GM12878 (cell line): ENCODE measurements at regions not wholly inside any gene's neighbourhood (a gene's known extent, or its start where the extent isn't known, plus 50 kb on each side); places are given as distances from the start of the nearest gene placed in this dataset.

Experiments used
- ATAC-seq: fragments of 200-7000 bp; cut with Tn5 transposase; 3 replicates; pipeline ENCODE4 v1.9.1; 2020; ENCODE audit warnings: mild to moderate bottlenecking, moderate library complexity
- BruUV-seq: library from RNA; stranded (reverse); fragments of 400-500 nt; replicated peaks from 2 replicates; lab custom pipeline; 2021; lab: Mats Ljungman, UMichigan
- CTCF ChIA-PET: fragments of 300-600 bp; sonication (Branson Sonifier 250); formaldehyde crosslinking; extraction: SDS; loops from one replicate; lab custom pipeline; 2021; ENCODE audit warnings: inconsistent platforms; lab: Yijun Ruan, JAX
- POLR2A ChIA-PET: fragments of 350-600 bp; formaldehyde crosslinking; extraction: SDS; loops from one replicate; lab custom pipeline; 2021; ENCODE audit warnings: inconsistent platforms; lab: Charles Lee
- RAD21 ChIA-PET: fragments of 300-600 bp; sonication (Branson Sonifier 250); formaldehyde crosslinking; loops from one replicate; lab custom pipeline; 2023; ENCODE audit warnings: antibody characterized with exemption; ENCODE audit not compliant: unreplicated experiment; lab: Charles Lee
- SMC1A ChIA-PET: fragments of 300-600 bp; sonication (Branson Sonifier 250); formaldehyde crosslinking; loops from one replicate; lab custom pipeline; 2023; ENCODE audit not compliant: unreplicated experiment, uncharacterized antibody; lab: Charles Lee
- DNase-seq: peaks from one replicate; pipeline ENCODE4 v3.0.0-alpha.2; 2011; ENCODE audit warnings: low read depth, low spot score
- FAIRE-seq: peaks from 3 replicates; lab custom pipeline; 2011; peaks lifted over from hg19 to GRCh38; lab: Jason Lieb, UNC
- H2AFZ ChIP-seq: 2 replicates; pipeline ENCODE4 v1.6.0; 2011; ENCODE audit warnings: low read depth, low read length, control low read depth; ENCODE audit not compliant: control insufficient read depth
- H3K27ac ChIP-seq: 2 replicates; pipeline ENCODE4 v1.5.1; 2011; ENCODE audit warnings: control low read depth; ENCODE audit not compliant: control insufficient read depth, insufficient read depth
- H3K27me3 ChIP-seq, 2 experiments: replicated peaks in 1 of 2; 2 replicates each; pipeline versions ENCODE4 v1.6.0 to v1.6.1; 2011; ENCODE audit warnings: low read length in 1 of 2; ENCODE audit not compliant: control insufficient read depth in 2 of 2, insufficient read depth in 2 of 2
- H3K36me3 ChIP-seq, 2 experiments: 2 replicates each; pipeline ENCODE4 v1.5.1; 2011; ENCODE audit warnings: low read length in 1 of 2; ENCODE audit not compliant: control insufficient read depth in 2 of 2, insufficient read depth in 2 of 2
- H3K4me1 ChIP-seq: 2 replicates; pipeline ENCODE4 v1.6.1; 2011; ENCODE audit warnings: mild to moderate bottlenecking, low read length, moderate library complexity, mixed read lengths; ENCODE audit not compliant: control insufficient read depth, insufficient read depth
- H3K4me2 ChIP-seq: 2 replicates; pipeline ENCODE4 v1.6.0; 2011; ENCODE audit warnings: control low read depth; ENCODE audit not compliant: control insufficient read depth, insufficient read depth
- H3K4me3 ChIP-seq: fragments of 200-600 bp; sonication (generic); 2 replicates; pipeline ENCODE4 v1.5.1; 2016
- H3K79me2 ChIP-seq: 2 replicates; pipeline ENCODE4 v1.6.0; 2011; ENCODE audit warnings: low read length; ENCODE audit not compliant: control insufficient read depth, insufficient read depth
- H3K9ac ChIP-seq: 2 replicates; pipeline ENCODE4 v1.8.0; 2011; ENCODE audit warnings: low read length, control low read depth, mixed read lengths; ENCODE audit not compliant: control insufficient read depth, insufficient read depth
- H3K9me3 ChIP-seq: replicated peaks from 3 replicates; pipeline ENCODE4 v1.5.1; 2011; ENCODE audit warnings: mild to moderate bottlenecking, low read length; ENCODE audit not compliant: control insufficient read depth, insufficient read depth
- H4K20me1 ChIP-seq: 2 replicates; pipeline ENCODE4 v1.6.0; 2011; ENCODE audit not compliant: control insufficient read depth, insufficient read depth
- ATF2 ChIP-seq: IDR thresholded peaks from 2 replicates; pipeline ENCODE4 v1.6.1; 2012; ENCODE audit warnings: low read length, inconsistent platforms
- ZNF687 ChIP-seq: fragments of 450-650 bp; IDR thresholded peaks from 2 replicates; pipeline ENCODE4 v1.6.1; 2017; ENCODE audit warnings: mild to moderate bottlenecking, moderate library complexity
- WGBS: methylation state at CpG from one replicate; pipeline ENCODE4 v1.1.6; 2016; ENCODE audit warnings: low lambda C conversion rate; ENCODE audit not compliant: insufficient replicate concordance, insufficient coverage; ENCODE audit errors: missing lambda C conversion rate; 5-methylcytosine and 5-hydroxymethylcytosine counted together
- in situ Hi-C: fragments of 300-500 bp; cut with MboI; formaldehyde crosslinking; loops from 9 replicates; pipeline ENCODE4 v1.14.3; 2018; ENCODE audit warnings: mixed read lengths
- intact Hi-C: fragments of 100-400 bp; cut with micrococcal nuclease; formaldehyde crosslinking; loops from one replicate; pipeline ENCODE4 v1.14.2; 2022; ENCODE audit not compliant: unreplicated experiment

GRCh38 chr12:45494279-45494678 lies 235.2 kb upstream of the ARID2 start:
- intact Hi-C loops, result no loop called here
- BruUV-seq, result no TSS peak
- WGBS, result 45% methylated on average over 4 of the region's 4 CpGs
- H3K4me1 ChIP-seq, result no peaks in the 10 kb centered on the region
- no peak for ATAC-seq
- SMC1A ChIA-PET, result no interaction called here
- CTCF ChIA-PET, result no interaction called here
- DNase-seq, result no peak
- in situ Hi-C loops, result no loop called here
- FAIRE-seq, result no peak
- H3K9ac ChIP-seq, result no peak overlapping the region
- H3K4me2 ChIP-seq, result no peak overlapping the region
- no peaks in the 10 kb centered on the region for H3K27me3 ChIP-seq
- no peaks in the 10 kb centered on the region for H3K79me2 ChIP-seq
- POLR2A ChIA-PET, result no interaction called here
- no peak overlapping the region for H3K4me3 ChIP-seq
- no peaks in the 10 kb centered on the region for H3K9me3 ChIP-seq
- H3K27ac ChIP-seq, result no peak overlapping the region
- RAD21 ChIA-PET, result no interaction called here
- TF ChIP-seq ATF2, result no peak
- no peak for TF ChIP-seq ZNF687
- TF ChIP-seq, all 136 proteins: peak for 0
- no peaks in the 10 kb centered on the region for H3K36me3 ChIP-seq
- no peak overlapping the region for H2AFZ ChIP-seq
- H4K20me1 ChIP-seq, result no peaks in the 10 kb centered on the region
